ENCODE measurements at regions not wholly inside any gene's neighbourhood (a gene's known extent, or its start where the extent isn't known, plus 50 kb on each side); places are given as distances from the start of the nearest gene placed in this dataset.

GRCh38 chr3:152176998-152177397 is 91.7 kb upstream of the MBNL1 start:
- WGBS (ENCODE audit: extremely low coverage, insufficient read length, low lambda C conversion rate) = no CpG with 5 or more reads among the region's 1 CpG
- H3K4me1 Mint-ChIP-seq = no peaks in the 10 kb centered on the region
- no peak overlapping the region for H3K14ac ChIP-seq (ENCODE audit: insufficient read depth, low read length)
- no peak overlapping the region for H3K4ac ChIP-seq (ENCODE audit: low read depth, low read length)
- no peaks in the 10 kb centered on the region for H3K36me3 Mint-ChIP-seq (ENCODE audit: insufficient read depth in 1 of 3, low read depth in 3 of 3)
- H4K91ac ChIP-seq (ENCODE audit: insufficient read length, low read depth, low read length) = no peak overlapping the region
- H3K23me2 ChIP-seq (ENCODE audit: insufficient read length, low read depth, low read length, poor library complexity, severe bottlenecking) = no peaks in the 10 kb centered on the region
- H4K20me1 ChIP-seq (ENCODE audit: control insufficient read depth, insufficient read depth, insufficient read length) = no peaks in the 10 kb centered on the region
- no peak overlapping the region for H2BK12ac ChIP-seq (ENCODE audit: insufficient read length, low read depth, low read length)
- H3K9me3 ChIP-seq (ENCODE audit: control insufficient read depth, low read depth, low read length) = no peaks in the 10 kb centered on the region
- no peaks in the 10 kb centered on the region for H3K79me1 ChIP-seq (ENCODE audit: insufficient read depth, low read depth, low read length, poor library complexity, severe bottlenecking)
- no peak overlapping the region for H3K18ac ChIP-seq (ENCODE audit: insufficient read length, low read depth, low read length)
- H3K4me2 ChIP-seq (ENCODE audit: insufficient read depth, insufficient read length, low read length) = no peak overlapping the region
- no peaks in the 10 kb centered on the region for H3K4me1 ChIP-seq (ENCODE audit: insufficient read depth, low read length)
- DNase-seq = no peak
- TF ChIP-seq CTCF (conservative IDR thresholded peaks at IDR 0.05) = no peak
- H2BK20ac ChIP-seq (ENCODE audit: low read depth, low read length, poor library complexity, severe bottlenecking) = no peak overlapping the region
- no peaks in the 10 kb centered on the region for H3K9me3 Mint-ChIP-seq
- no peak overlapping the region for H4K5ac ChIP-seq (ENCODE audit: insufficient read length, low read depth, low read length)
- no peak overlapping the region for H3K27ac ChIP-seq (ENCODE audit: insufficient read length, low read depth, low read length)
- H2BK5ac ChIP-seq (ENCODE audit: insufficient read length, low read length) = no peak overlapping the region
- H3K79me2 ChIP-seq (ENCODE audit: insufficient read depth, low read length) = no peaks in the 10 kb centered on the region
- no peaks in the 10 kb centered on the region for H3K27me3 ChIP-seq (ENCODE audit: insufficient read depth, low read length)
- H3K27me3 Mint-ChIP-seq (ENCODE audit: low read depth) = no peaks in the 10 kb centered on the region
- H3K4me3 Mint-ChIP-seq = no peak overlapping the region
- H2AK5ac ChIP-seq (ENCODE audit: insufficient read length, low read length) = no peak overlapping the region
- no peak overlapping the region for H3T11ph ChIP-seq (ENCODE audit: low read length)
- no peak overlapping the region for H3K23ac ChIP-seq (ENCODE audit: insufficient read length, low read depth, low read length)
- no peak overlapping the region for H4K8ac ChIP-seq (replicated peaks; ENCODE audit: insufficient read length, low read depth, low read length)
- no peak overlapping the region for H3K56ac ChIP-seq (ENCODE audit: insufficient read length, low read depth, low read length)
- H2BK120ac ChIP-seq (ENCODE audit: low read depth, low read length, poor library complexity, severe bottlenecking) = no peak overlapping the region
- H2BK15ac ChIP-seq (ENCODE audit: low read depth, low read length) = no peak overlapping the region
- no peak overlapping the region for H3K9ac ChIP-seq (ENCODE audit: extremely low read depth, insufficient read length, low read length)
- H3K27ac Mint-ChIP-seq = no peak overlapping the region
- H2AFZ ChIP-seq (ENCODE audit: low read length) = no peak overlapping the region

Measured in H9 (cell line).